Trophoblast cell (in vitro differentiated cells and primary cell): ENCODE measurements at regions not wholly inside any gene's neighbourhood (a gene's known extent, or its start where the extent isn't known, plus 50 kb on each side); places are given as distances from the start of the nearest gene placed in this dataset.

Source experiments
- DNase-seq, 2 donors: peaks; one replicate each; pipeline ENCODE4 v3.0.0-alpha.2; 2016
- H2AFZ ChIP-seq: 2 replicates; pipeline ENCODE4 v1.6.1; 2013; ENCODE audit warnings: low read length, moderate library complexity, mild to moderate bottlenecking; ENCODE audit not compliant: insufficient read depth, poor library complexity
- H2AK5ac ChIP-seq: 2 replicates; pipeline ENCODE4 v1.6.1; 2013; ENCODE audit warnings: mild to moderate bottlenecking, low read length
- H2BK120ac ChIP-seq: 2 replicates; pipeline ENCODE4 v1.6.1; 2013; ENCODE audit warnings: low read length, mild to moderate bottlenecking, moderate library complexity; ENCODE audit not compliant: insufficient read depth, poor library complexity
- H2BK12ac ChIP-seq: 2 replicates; pipeline ENCODE4 v1.6.1; 2013; ENCODE audit warnings: mild to moderate bottlenecking, low read length, moderate library complexity
- H2BK5ac ChIP-seq: 2 replicates; pipeline ENCODE4 v1.6.1; 2013; ENCODE audit warnings: low read length, low read depth, moderate library complexity, mild to moderate bottlenecking; ENCODE audit not compliant: poor library complexity
- H3K14ac ChIP-seq: 2 replicates; pipeline ENCODE4 v1.6.1; 2013; ENCODE audit warnings: mild to moderate bottlenecking, low read length
- H3K18ac ChIP-seq: 2 replicates; pipeline ENCODE4 v1.6.1; 2013; ENCODE audit warnings: mild to moderate bottlenecking, low read length
- H3K23ac ChIP-seq: 2 replicates; pipeline ENCODE4 v1.6.1; 2013; ENCODE audit warnings: low read length
- H3K27ac ChIP-seq: 2 replicates; pipeline ENCODE4 v1.5.1; 2013; ENCODE audit warnings: low read depth, mild to moderate bottlenecking, inconsistent platforms, low read length, moderate library complexity
- H3K27me3 ChIP-seq: 2 replicates; pipeline ENCODE4 v1.6.1; 2013; ENCODE audit warnings: inconsistent platforms, mild to moderate bottlenecking, low read length, moderate library complexity; ENCODE audit not compliant: insufficient read depth
- H3K36me3 ChIP-seq, 2 experiments: 1 replicate in 1 of 2; 2 replicates in 1 of 2; pipeline ENCODE4 v1.6.1; 2013; ENCODE audit warnings: low read length in 2 of 2, mild to moderate bottlenecking in 2 of 2, moderate library complexity in 1 of 2; ENCODE audit not compliant: insufficient read depth in 2 of 2, control insufficient read depth in 1 of 2
- H3K4ac ChIP-seq: 2 replicates; pipeline ENCODE4 v1.6.1; 2013; ENCODE audit warnings: low read depth, mild to moderate bottlenecking, low read length, moderate library complexity
- H3K4me1 ChIP-seq, 2 experiments: 1 replicate in 1 of 2; 2 replicates in 1 of 2; pipeline ENCODE4 v1.6.1; 2013; ENCODE audit warnings: low read length in 2 of 2, mild to moderate bottlenecking in 2 of 2, moderate library complexity in 1 of 2; ENCODE audit not compliant: insufficient read depth in 2 of 2, control insufficient read depth in 1 of 2
- H3K4me2 ChIP-seq: 2 replicates; pipeline ENCODE4 v1.6.1; 2013; ENCODE audit warnings: inconsistent platforms, mild to moderate bottlenecking, low read length, moderate library complexity
- H3K4me3 ChIP-seq: 2 replicates; pipeline ENCODE4 v1.5.1; 2013; ENCODE audit warnings: mild to moderate bottlenecking, low read depth, low read length, inconsistent platforms
- H3K79me1 ChIP-seq: one replicate; pipeline ENCODE4 v1.6.1; 2013; ENCODE audit warnings: low read length
- H3K79me2 ChIP-seq: 2 replicates; pipeline ENCODE4 v1.6.1; 2013; ENCODE audit warnings: low read length, mild to moderate bottlenecking; ENCODE audit not compliant: control insufficient read depth, insufficient read depth, poor library complexity
- H3K9ac ChIP-seq: 2 replicates; pipeline ENCODE4 v1.6.1; 2013; ENCODE audit warnings: mild to moderate bottlenecking, low read length
- H3K9me3 ChIP-seq: 2 replicates; pipeline ENCODE4 v1.6.1; 2013; ENCODE audit warnings: low read depth, mild to moderate bottlenecking, control low read depth, inconsistent platforms, low read length; ENCODE audit not compliant: insufficient read depth
- H4K12ac ChIP-seq: 2 replicates; pipeline ENCODE4 v1.6.1; 2013; ENCODE audit warnings: low read depth, mild to moderate bottlenecking, low read length, moderate library complexity
- H4K8ac ChIP-seq: 2 replicates; pipeline ENCODE4 v1.6.1; 2013; ENCODE audit warnings: low read depth, mild to moderate bottlenecking, low read length, moderate library complexity
- H4K91ac ChIP-seq: one replicate; pipeline ENCODE4 v1.6.1; 2013; ENCODE audit warnings: low read depth, mild to moderate bottlenecking, low read length, moderate library complexity
- WGBS: extraction: QIAGEN DNeasy Blood & Tissue Kit; methylation state at CpG from one replicate; pipeline ENCODE4 v1.1.7; 2013; ENCODE audit warnings: missing lambda C conversion rate; ENCODE audit not compliant: insufficient read length, insufficient coverage; ENCODE audit errors: extremely low coverage; 5-methylcytosine and 5-hydroxymethylcytosine counted together

DNA sequence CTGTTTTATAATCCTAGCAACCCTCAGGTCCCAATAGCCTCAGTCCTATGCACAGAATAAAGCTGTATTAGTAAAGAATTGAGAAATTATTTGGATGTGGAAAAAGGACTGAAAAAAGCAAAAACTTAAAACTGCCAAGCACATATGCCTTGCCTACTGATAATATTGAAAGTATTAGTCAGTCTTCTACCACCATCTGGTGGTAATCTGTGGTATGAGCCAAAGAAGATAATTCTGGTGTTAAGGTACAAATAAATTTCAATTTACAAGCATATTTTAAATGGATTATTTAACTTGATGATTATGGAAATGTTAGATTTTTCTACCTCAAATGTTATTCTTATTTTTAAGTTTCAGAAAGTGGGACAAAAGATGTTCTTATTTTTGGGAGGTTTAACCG, 460.3 kb upstream of the KLHL1 start:
- H2BK5ac ChIP-seq, result no peak overlapping the region

DNA sequence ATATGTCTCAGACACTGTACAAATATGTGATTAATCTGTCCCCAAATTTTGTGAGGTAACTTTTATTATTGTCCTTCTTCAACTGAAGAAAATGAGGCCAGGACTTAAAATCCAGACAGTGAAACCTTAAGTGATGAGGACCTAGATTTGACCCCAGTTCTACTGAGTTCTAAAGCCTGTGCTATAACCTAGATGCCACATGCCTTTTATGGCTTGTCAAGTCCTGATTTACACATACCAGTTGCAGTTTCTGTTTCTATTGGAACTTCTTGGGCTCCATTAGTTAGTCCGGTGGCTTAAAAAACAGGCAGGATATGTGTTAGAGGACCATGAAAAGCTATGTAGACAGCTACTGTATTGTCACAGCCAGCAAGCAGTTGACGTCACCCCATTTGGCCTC, 436.5 kb upstream of the KLHL1 start:
- Histone ChIP-seq H4K12ac (no peak overlapping the region), H3K9ac (no peak overlapping the region), H3K14ac (no peak overlapping the region), H3K4me3 (no peak overlapping the region), H2BK120ac (no peak overlapping the region), H3K23ac (no peak overlapping the region), H2AFZ (no peak overlapping the region), H3K18ac (no peak overlapping the region), H3K4ac (no peak overlapping the region), H3K4me1 (no peaks in the 10 kb centered on the region), H3K27me3 (no peaks in the 10 kb centered on the region), H3K27ac (no peak overlapping the region), H2BK12ac (no peak overlapping the region), H3K9me3 (no peaks in the 10 kb centered on the region), H3K4me2 (no peak overlapping the region), H3K79me2 (no peaks in the 10 kb centered on the region), H4K91ac (no peak overlapping the region), H2AK5ac (no peak overlapping the region), H2BK5ac (no peak overlapping the region), H3K36me3 (no peaks in the 10 kb centered on the region), H4K8ac (no peak overlapping the region), H3K79me1 (no peaks in the 10 kb centered on the region)
- DNase-seq, result no peak
- no CpG with 5 or more reads among the region's 2 CpGs for WGBS

More for the DNA sequence above, 460.3 kb upstream of the KLHL1 start:
- peak; percentile 4 to 82 for DNase-seq
- Histone ChIP-seq H4K91ac (no peak overlapping the region), H3K9ac (no peak overlapping the region), H2AK5ac (no peak overlapping the region), H2AFZ (no peak overlapping the region), H4K12ac (no peak overlapping the region), H3K9me3 (no peaks in the 10 kb centered on the region), H3K4ac (no peak overlapping the region), H2BK12ac (no peak overlapping the region), H3K27me3 (no peaks in the 10 kb centered on the region), H4K8ac (no peak overlapping the region), H2BK120ac (no peak overlapping the region), H3K4me2 (no peak overlapping the region), H3K27ac (no peak overlapping the region), H3K79me2 (no peaks in the 10 kb centered on the region), H3K23ac (no peak overlapping the region), H3K14ac (no peak overlapping the region), H3K18ac (no peak overlapping the region), H3K4me3 (no peak overlapping the region), H3K79me1 (no peaks in the 10 kb centered on the region), H3K4me1 (peaks cover 0 to 1% of the 10 kb centered on the region in 2 experiments), H3K36me3 (no peaks in the 10 kb centered on the region)
- whole genome bisulfite sequencing, result no CpG with 5 or more reads among the region's 1 CpG

DNA sequence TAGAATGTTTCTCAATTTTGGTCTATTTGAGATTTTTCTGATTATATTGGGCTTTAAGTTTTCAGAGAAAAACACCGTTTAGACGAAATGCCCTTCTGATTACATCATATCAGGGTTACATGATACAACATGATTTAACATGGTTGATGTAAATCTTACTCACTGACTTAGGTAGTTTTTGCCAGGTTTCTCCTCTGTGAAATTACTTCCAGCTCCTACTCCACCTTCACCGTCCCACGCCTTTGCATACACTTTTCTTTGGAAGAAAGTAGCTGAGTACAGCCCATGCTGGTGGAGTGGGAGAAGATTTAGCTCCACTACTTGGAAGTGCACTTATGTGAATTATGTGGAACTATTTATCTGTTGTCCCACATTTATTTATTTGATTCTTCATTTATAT, 433.2 kb upstream of the KLHL1 start:
- H3K79me2 ChIP-seq, result no peaks in the 10 kb centered on the region
- no peaks in the 10 kb centered on the region for H3K27me3 ChIP-seq
- H2AFZ ChIP-seq, result no peak overlapping the region
- no peak overlapping the region for H3K4me3 ChIP-seq
- no CpG with 5 or more reads among the region's 4 CpGs for WGBS
- H3K4me2 ChIP-seq, result no peak overlapping the region
- no peak overlapping the region for H4K91ac ChIP-seq
- no peak overlapping the region for H2AK5ac ChIP-seq
- no peak overlapping the region for H3K4ac ChIP-seq
- no peak overlapping the region for H4K12ac ChIP-seq
- no peak overlapping the region for H4K8ac ChIP-seq
- H2BK120ac ChIP-seq, result no peak overlapping the region
- H3K23ac ChIP-seq, result no peak overlapping the region
- H3K14ac ChIP-seq, result no peak overlapping the region
- H3K9ac ChIP-seq, result no peak overlapping the region
- H3K4me1 ChIP-seq, result no peaks in the 10 kb centered on the region
- no peaks in the 10 kb centered on the region for H3K79me1 ChIP-seq
- H3K9me3 ChIP-seq, result no peaks in the 10 kb centered on the region
- peak in 1 of 2 donors; percentile 76 for DNase-seq
- H3K27ac ChIP-seq, result no peak overlapping the region
- no peak overlapping the region for H2BK12ac ChIP-seq
- H3K18ac ChIP-seq, result no peak overlapping the region
- H3K36me3 ChIP-seq, result no peaks in the 10 kb centered on the region
- H2BK5ac ChIP-seq, result no peak overlapping the region

DNA sequence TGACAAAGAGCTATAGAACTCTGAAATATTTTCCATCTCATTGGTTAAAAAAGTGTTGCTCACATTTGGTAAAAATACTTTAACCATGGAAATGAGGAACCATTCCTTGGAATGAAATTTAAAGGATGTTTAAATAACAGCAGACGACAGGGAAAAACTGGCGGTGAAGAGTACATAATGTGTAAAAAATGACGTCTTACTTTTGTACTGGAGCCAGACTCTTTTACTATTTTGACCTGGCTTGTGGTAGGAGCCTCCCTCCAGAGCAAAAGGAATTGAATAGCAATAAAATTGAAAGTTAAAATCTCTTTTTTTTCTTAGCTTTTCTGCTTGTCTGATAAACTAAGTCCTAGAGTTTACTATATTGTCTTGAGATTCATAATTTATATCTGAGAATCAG, 426.2 kb upstream of the KLHL1 start:
- Histone ChIP-seq H3K79me1 (no peaks in the 10 kb centered on the region), H3K18ac (no peak overlapping the region), H2BK120ac (no peak overlapping the region), H3K14ac (no peak overlapping the region), H3K27me3 (no peaks in the 10 kb centered on the region), H3K4ac (no peak overlapping the region), H3K79me2 (no peaks in the 10 kb centered on the region), H3K9ac (no peak overlapping the region), H3K9me3 (no peaks in the 10 kb centered on the region), H4K12ac (no peak overlapping the region), H3K27ac (no peak overlapping the region), H2BK12ac (no peak overlapping the region), H4K91ac (no peak overlapping the region), H2AK5ac (no peak overlapping the region), H3K4me2 (no peak overlapping the region), H2AFZ (no peak overlapping the region), H3K23ac (no peak overlapping the region), H2BK5ac (no peak overlapping the region), H3K4me1 (no peaks in the 10 kb centered on the region), H3K4me3 (no peak overlapping the region), H4K8ac (no peak overlapping the region), H3K36me3 (no peaks in the 10 kb centered on the region)
- no CpG with 5 or more reads among the region's 3 CpGs for WGBS
- DNase-seq, result no peak
